ENCODE measurements at regions not wholly inside any gene's neighbourhood (a gene's known extent, or its start where the extent isn't known, plus 50 kb on each side); places are given as distances from the start of the nearest gene placed in this dataset.

DNA sequence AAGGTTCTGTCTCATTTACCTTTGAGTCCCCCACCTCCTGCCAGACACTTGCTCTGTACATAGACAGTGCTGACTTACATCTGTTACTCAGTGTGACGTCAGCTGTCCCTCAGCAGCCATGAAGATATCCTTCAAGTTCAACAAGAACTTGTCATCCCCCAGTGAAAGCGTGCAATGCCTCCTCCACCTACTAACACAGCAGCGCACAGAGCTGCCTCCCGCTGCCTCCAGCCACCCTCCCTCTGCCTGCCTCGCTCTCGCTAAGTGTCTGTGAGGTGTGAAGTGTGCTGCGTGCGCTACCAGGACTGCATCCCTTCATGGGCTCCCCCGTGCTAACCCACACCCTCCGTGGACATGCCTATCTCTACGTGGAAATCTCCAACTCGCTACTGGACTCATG lies 621.4 kb downstream of the BRD1 start:
- TF ChIP-seq, protein P1, sequence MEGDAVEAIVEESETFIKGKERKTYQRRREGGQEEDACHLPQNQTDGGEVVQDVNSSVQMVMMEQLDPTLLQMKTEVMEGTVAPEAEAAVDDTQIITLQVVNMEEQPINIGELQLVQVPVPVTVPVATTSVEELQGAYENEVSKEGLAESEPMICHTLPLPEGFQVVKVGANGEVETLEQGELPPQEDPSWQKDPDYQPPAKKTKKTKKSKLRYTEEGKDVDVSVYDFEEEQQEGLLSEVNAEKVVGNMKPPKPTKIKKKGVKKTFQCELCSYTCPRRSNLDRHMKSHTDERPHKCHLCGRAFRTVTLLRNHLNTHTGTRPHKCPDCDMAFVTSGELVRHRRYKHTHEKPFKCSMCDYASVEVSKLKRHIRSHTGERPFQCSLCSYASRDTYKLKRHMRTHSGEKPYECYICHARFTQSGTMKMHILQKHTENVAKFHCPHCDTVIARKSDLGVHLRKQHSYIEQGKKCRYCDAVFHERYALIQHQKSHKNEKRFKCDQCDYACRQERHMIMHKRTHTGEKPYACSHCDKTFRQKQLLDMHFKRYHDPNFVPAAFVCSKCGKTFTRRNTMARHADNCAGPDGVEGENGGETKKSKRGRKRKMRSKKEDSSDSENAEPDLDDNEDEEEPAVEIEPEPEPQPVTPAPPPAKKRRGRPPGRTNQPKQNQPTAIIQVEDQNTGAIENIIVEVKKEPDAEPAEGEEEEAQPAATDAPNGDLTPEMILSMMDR (IDR thresholded peaks at IDR 0.05), result no peak
- TF ChIP-seq POLR2A (IDR thresholded peaks at IDR 0.05), result no peak
- TF ChIP-seq POLR2AphosphoS5 (IDR thresholded peaks at IDR 0.05), result no peak
